H1 (cell line): ENCODE measurements at regions not wholly inside any gene's neighbourhood (a gene's known extent, or its start where the extent isn't known, plus 50 kb on each side); places are given as distances from the start of the nearest gene placed in this dataset.

Experiments used
- CTCF ChIA-PET: fragments of 300-600 bp; sonication (Branson Sonifier 250); formaldehyde crosslinking; loops from one replicate; lab custom pipeline; 2021; ENCODE audit not compliant: partially characterized antibody; lab: Charles Lee
- POLR2A ChIA-PET: fragments of 300-600 bp; sonication (Branson Sonifier 250); formaldehyde crosslinking; loops from one replicate; lab custom pipeline; 2021; ENCODE audit warnings: inconsistent platforms; ENCODE audit not compliant: partially characterized antibody; lab: Charles Lee
- DNase-seq, 2 experiments: peaks; one replicate each; pipeline versions ENCODE4 v3.0.0 to v3.0.0-alpha.2; 2010 to 2022; ENCODE audit warnings: low spot score in 2 of 2, low read depth in 1 of 2, mixed read lengths in 1 of 2
- FAIRE-seq: peaks from 2 replicates; lab custom pipeline; 2011; peaks lifted over from hg19 to GRCh38; lab: Jason Lieb, UNC
- H2AFZ ChIP-seq: 2 replicates; pipeline ENCODE4 v1.8.1; 2012; ENCODE audit warnings: low read length, inconsistent platforms
- H2AK5ac ChIP-seq: 2 replicates; pipeline ENCODE4 v1.6.1; 2013; ENCODE audit warnings: low read depth, low read length
- H2BK120ac ChIP-seq: replicated peaks from 2 replicates; pipeline ENCODE3; 2013; ENCODE audit warnings: low read depth, low read length, inconsistent platforms
- H2BK12ac ChIP-seq: 2 replicates; pipeline ENCODE4 v1.6.1; 2013; ENCODE audit warnings: low read depth, low read length
- H2BK15ac ChIP-seq: 2 replicates; pipeline ENCODE4 v1.6.1; 2013; ENCODE audit warnings: low read length
- H2BK20ac ChIP-seq: 2 replicates; pipeline ENCODE4 v1.6.1; 2013; ENCODE audit warnings: low read length
- H2BK5ac ChIP-seq: 2 replicates; pipeline ENCODE4 v1.6.1; 2013; ENCODE audit warnings: low read depth, low read length
- H3K14ac ChIP-seq: 2 replicates; pipeline ENCODE4 v1.6.1; 2013; ENCODE audit warnings: inconsistent platforms; ENCODE audit not compliant: insufficient read length
- H3K18ac ChIP-seq: 2 replicates; pipeline ENCODE4 v1.6.1; 2013; ENCODE audit warnings: low read length; ENCODE audit errors: extremely low read depth
- H3K23ac ChIP-seq: 2 replicates; pipeline ENCODE4 v1.6.1; 2013; ENCODE audit warnings: inconsistent platforms; ENCODE audit not compliant: insufficient read length
- H3K23me2 ChIP-seq: 2 replicates; pipeline ENCODE4 v1.6.1; 2013; ENCODE audit warnings: low read depth, low read length
- H3K27ac ChIP-seq: 2 replicates; pipeline ENCODE4 v1.6.1; 2011; ENCODE audit warnings: low read depth, low read length, inconsistent platforms
- H3K27me3 ChIP-seq, 4 experiments: replicated peaks in 1 of 4; 1 replicate in 1 of 4; 2 replicates in 3 of 4; pipeline versions ENCODE4 v1.6.1 to v1.8.1; 2011 to 2013; ENCODE audit warnings: low read length in 3 of 4, mild to moderate bottlenecking in 3 of 4, inconsistent platforms in 2 of 4, mixed read lengths in 2 of 4, moderate library complexity in 1 of 4; ENCODE audit not compliant: control insufficient read depth in 3 of 4, insufficient read depth in 3 of 4; ENCODE audit errors: extremely low read depth in 1 of 4
- H3K36me3 ChIP-seq, 4 experiments: 2 replicates each; pipeline versions ENCODE4 v1.6.1 to v1.8.1; 2011 to 2013; ENCODE audit warnings: mild to moderate bottlenecking in 4 of 4, low read length in 3 of 4, moderate library complexity in 2 of 4, control low read depth in 1 of 4, inconsistent platforms in 1 of 4; ENCODE audit not compliant: insufficient read depth in 4 of 4, control insufficient read depth in 2 of 4
- H3K4ac ChIP-seq: replicated peaks from 2 replicates; pipeline ENCODE3; 2013; ENCODE audit warnings: low read length, low read depth, mixed read lengths, inconsistent platforms; ENCODE audit not compliant: insufficient read length
- H3K4me1 ChIP-seq, 4 experiments: replicated peaks in 1 of 4; 1 replicate in 1 of 4; 2 replicates in 3 of 4; pipeline versions ENCODE4 v1.6.1 to v1.8.1; 2011 to 2013; ENCODE audit warnings: low read length in 3 of 4, inconsistent platforms in 2 of 4, mixed read lengths in 1 of 4; ENCODE audit not compliant: insufficient read depth in 4 of 4, control insufficient read depth in 3 of 4
- H3K4me2 ChIP-seq, 2 experiments: 2 replicates each; pipeline versions ENCODE4 v1.6.1 to v1.8.1; 2011 to 2013; ENCODE audit warnings: low read depth in 2 of 2, low read length in 2 of 2, control low read depth in 1 of 2, inconsistent platforms in 1 of 2, mild to moderate bottlenecking in 1 of 2; ENCODE audit not compliant: insufficient read depth in 1 of 2
- H3K4me3 ChIP-seq, 4 experiments: fragments of 200-600, 300-600 bp in 1 of 4; sonication (generic), shearing (Covaris generic), sonication (Bioruptor Twin) in 1 of 4; 2 replicates each; pipeline versions ENCODE4 v1.5.1 to v1.8.1; 2011 to 2016; ENCODE audit warnings: low read length in 4 of 4, low read depth in 3 of 4, control low read depth in 2 of 4, inconsistent platforms in 2 of 4, mild to moderate bottlenecking in 2 of 4, mixed read lengths in 1 of 4, moderate library complexity in 1 of 4; ENCODE audit not compliant: insufficient read depth in 2 of 4; ENCODE audit errors: extremely low read depth in 1 of 4
- H3K56ac ChIP-seq: replicated peaks from 2 replicates; pipeline ENCODE3; 2013; ENCODE audit warnings: low read depth, mild to moderate bottlenecking, mixed read lengths, low read length, inconsistent platforms; ENCODE audit not compliant: insufficient read length
- H3K79me1 ChIP-seq: 2 replicates; pipeline ENCODE4 v1.6.1; 2013; ENCODE audit warnings: low read depth, low read length, control low read depth
- H3K79me2 ChIP-seq, 2 experiments: 2 replicates each; pipeline versions ENCODE4 v1.6.1 to v1.8.1; 2012 to 2013; ENCODE audit warnings: low read length in 2 of 2, mild to moderate bottlenecking in 2 of 2, inconsistent platforms in 1 of 2; ENCODE audit not compliant: insufficient read depth in 2 of 2, control insufficient read depth in 1 of 2
- H3K9ac ChIP-seq, 4 experiments: replicated peaks in 1 of 4; 1 replicate in 1 of 4; 2 replicates in 3 of 4; pipeline versions ENCODE4 v1.6.1 to v1.8.1; 2011 to 2013; ENCODE audit warnings: low read depth in 3 of 4, low read length in 3 of 4, control low read depth in 2 of 4, mild to moderate bottlenecking in 2 of 4, moderate library complexity in 2 of 4, inconsistent platforms in 1 of 4; ENCODE audit errors: extremely low read depth in 1 of 4
- H3K9me3 ChIP-seq, 2 experiments: 2 replicates each; pipeline versions ENCODE4 v1.6.1 to v1.8.1; 2012 to 2013; ENCODE audit warnings: mild to moderate bottlenecking in 2 of 2, moderate library complexity in 2 of 2, control low read depth in 1 of 2, inconsistent platforms in 1 of 2, low read depth in 1 of 2, low read length in 1 of 2, mixed read lengths in 1 of 2; ENCODE audit not compliant: insufficient read depth in 2 of 2
- H4K20me1 ChIP-seq, 2 experiments: replicated peaks in 1 of 2; 2 replicates each; pipeline versions ENCODE3 to v1.8.1; 2011 to 2013; ENCODE audit warnings: inconsistent platforms in 2 of 2, low read length in 2 of 2, mild to moderate bottlenecking in 1 of 2; ENCODE audit not compliant: insufficient read depth in 2 of 2, control insufficient read depth in 1 of 2
- H4K5ac ChIP-seq: 2 replicates; pipeline ENCODE4 v1.6.1; 2013; ENCODE audit warnings: low read length, low read depth, mixed read lengths, inconsistent platforms; ENCODE audit not compliant: insufficient read length
- H4K8ac ChIP-seq: 2 replicates; pipeline ENCODE4 v1.8.0; 2013; ENCODE audit warnings: mild to moderate bottlenecking, moderate library complexity, low read length, inconsistent platforms; ENCODE audit not compliant: insufficient read depth; ENCODE audit errors: extremely low read depth
- H4K91ac ChIP-seq: replicated peaks from 2 replicates; pipeline ENCODE3; 2013; ENCODE audit warnings: low read length, mixed read lengths, inconsistent platforms; ENCODE audit not compliant: insufficient read length
- BCL11A ChIP-seq, 2 experiments: IDR thresholded peaks; one replicate each; pipeline ENCODE4 v1.6.1; 2011; ENCODE audit warnings: low read depth in 2 of 2, low read length in 2 of 2, mild to moderate bottlenecking in 2 of 2
- FOSL1 ChIP-seq: IDR thresholded peaks from 2 replicates; pipeline ENCODE4 v1.6.1; 2011; ENCODE audit warnings: mild to moderate bottlenecking, low read depth, low read length, moderate library complexity; ENCODE audit not compliant: insufficient read depth
- JUN ChIP-seq: IDR thresholded peaks from 2 replicates; pipeline ENCODE4 v1.6.1; 2011; ENCODE audit warnings: low read depth, mild to moderate bottlenecking, improper control_type of control experiment, low read length
- MAX ChIP-seq: IDR thresholded peaks from 2 replicates; pipeline ENCODE4 v1.6.1; 2012; ENCODE audit warnings: inconsistent platforms
- WGBS, 2 experiments: shearing (Covaris generic) in 1 of 2; methylation state at CpG; one replicate each; pipeline versions ENCODE4 v1.1.6 to v1.1.7; 2013 to 2015; ENCODE audit warnings: low lambda C conversion rate in 2 of 2, mixed read lengths in 2 of 2, inconsistent platforms in 1 of 2, low coverage in 1 of 2, missing lambda C conversion rate in 1 of 2; ENCODE audit not compliant: insufficient replicate concordance in 2 of 2, insufficient coverage in 1 of 2, insufficient read length in 1 of 2; ENCODE audit errors: extremely low coverage in 1 of 2, missing lambda C conversion rate in 1 of 2; 5-methylcytosine and 5-hydroxymethylcytosine counted together

GRCh38 chr15:69643476-69643875 is 190.9 kb downstream of the RPLP1 start:
- no peak for FAIRE-seq
- Histone ChIP-seq H3K36me3 (no peaks in the 10 kb centered on the region), H2AK5ac (no peak overlapping the region), H3K79me2 (no peaks in the 10 kb centered on the region), H3K27ac (no peak overlapping the region), H3K4me3 (no peak overlapping the region), H3K14ac (no peak overlapping the region), H3K4me1 (peaks cover 5 to 16% (median 10%) of the 10 kb centered on the region in 4 experiments), H4K5ac (no peak overlapping the region), H3K9me3 (peaks cover 0 to 4% of the 10 kb centered on the region in 2 experiments; a peak in 2 of 4 replicates), H4K91ac (no peak overlapping the region), H3K23ac (no peak overlapping the region), H3K27me3 (no peaks in the 10 kb centered on the region), H2AFZ (no peak overlapping the region), H2BK15ac (no peak overlapping the region), H3K9ac (no peak overlapping the region), H2BK5ac (no peak overlapping the region), H3K79me1 (no peaks in the 10 kb centered on the region), H3K23me2 (peaks cover 2% of the 10 kb centered on the region; the same call in 1 of the 2 replicates), H4K20me1 (no peaks in the 10 kb centered on the region), H2BK12ac (no peak overlapping the region), H3K4ac (no peak overlapping the region), H2BK20ac (no peak overlapping the region), H4K8ac (no peak overlapping the region), H3K56ac (no peak overlapping the region), H2BK120ac (no peak overlapping the region), H3K4me2 (no peak overlapping the region), H3K18ac (no peak overlapping the region)
- ChIA-PET POLR2A (no interaction called here), CTCF (interaction anchor here (0.7 kb wide), 1 partner anchor 40 kb away, joined by 3 read pairs; no protein-coding TSS in a partner anchor)
- WGBS, 2 experiments, result 96% methylated on average over 5 of the region's 5 CpGs; no CpG with 5 or more reads in 1 of the 2 experiments
- peak in 1 of 2 experiments; percentile 11 for DNase-seq
- TF ChIP-seq FOSL1 (no peak), JUN (no peak), BCL11A (IDR thresholded peaks at IDR 0.05; ENCODE audit: low read depth in 2 of 2, low read length in 2 of 2) (no peak), MAX (no peak)
